ENCODE measurements at regions not wholly inside any gene's neighbourhood (a gene's known extent, or its start where the extent isn't known, plus 50 kb on each side); places are given as distances from the start of the nearest gene placed in this dataset.

GRCh38 chr14:87386524-87386923 lies 606.5 kb downstream of the GALC start:
- TF ChIP-seq CTCF (IDR thresholded peaks at IDR 0.05; ENCODE audit: low read length) (no peak), EZH2 (optimal IDR thresholded peaks at IDR 0.05; ENCODE audit: low read depth, low read length) (no peak), EZH2phosphoT487 (IDR thresholded peaks at IDR 0.05; ENCODE audit: low read length) (no peak)
